Panc1 (cell line): ENCODE measurements at regions not wholly inside any gene's neighbourhood (a gene's known extent, or its start where the extent isn't known, plus 50 kb on each side); places are given as distances from the start of the nearest gene placed in this dataset.

ENCODE experiments used
- ATAC-seq: fragments of 200-7000 bp; cut with Tn5 transposase; 2 replicates; pipeline ENCODE4 v1.9.1; 2020; ENCODE audit warnings: mild to moderate bottlenecking, moderate library complexity
- BruUV-seq: library from RNA; stranded (reverse); fragments of 400-500 nt; replicated peaks from 2 replicates; lab custom pipeline; 2021; lab: Mats Ljungman, UMichigan
- CTCF ChIA-PET: fragments of 300-600 bp; sonication (Branson Sonifier 250); formaldehyde crosslinking; loops from one replicate; lab custom pipeline; 2022; ENCODE audit warnings: antibody characterized with exemption; lab: Charles Lee
- POLR2A ChIA-PET: fragments of 300-600 bp; sonication (Branson Sonifier 250); formaldehyde crosslinking; loops from one replicate; lab custom pipeline; 2022; ENCODE audit warnings: antibody characterized with exemption; lab: Charles Lee
- DNase-seq: peaks from one replicate; pipeline ENCODE4 v3.0.0-alpha.2; 2010; ENCODE audit warnings: low read depth, low spot score
- H3K27ac ChIP-seq: 2 replicates; pipeline ENCODE4 v1.5.1; 2011; ENCODE audit warnings: mild to moderate bottlenecking, low read length, inconsistent platforms
- H3K27me3 ChIP-seq: fragments of 200-500 bp; sonication (Bioruptor generic); 2 replicates; pipeline ENCODE4 v1.6.0; 2014; ENCODE audit warnings: low read length, inconsistent platforms; ENCODE audit not compliant: control insufficient read depth, insufficient read depth
- H3K36me3 ChIP-seq: fragments of 200-500 bp; sonication (Bioruptor generic); 2 replicates; pipeline ENCODE4 v1.5.1; 2014; ENCODE audit warnings: inconsistent platforms, mild to moderate bottlenecking, low read length, moderate library complexity; ENCODE audit not compliant: control insufficient read depth, insufficient read depth
- H3K4me1 ChIP-seq: 2 replicates; pipeline ENCODE4 v1.5.1; 2011; ENCODE audit warnings: inconsistent platforms, mild to moderate bottlenecking, low read length, moderate library complexity; ENCODE audit not compliant: control insufficient read depth, insufficient read depth
- H3K4me3 ChIP-seq, 2 experiments: 2 replicates each; pipeline ENCODE4 v1.5.1; 2011 to 2012; ENCODE audit warnings: low read depth in 2 of 2, low read length in 2 of 2, mild to moderate bottlenecking in 2 of 2, inconsistent platforms in 1 of 2, moderate library complexity in 1 of 2
- H3K9me3 ChIP-seq: fragments of 200-500 bp; sonication (Bioruptor generic); 2 replicates; pipeline ENCODE4 v1.5.1; 2014; ENCODE audit warnings: low read depth, mild to moderate bottlenecking, inconsistent platforms, low read length, moderate library complexity; ENCODE audit not compliant: control insufficient read depth, insufficient read depth
- POLR2AphosphoS5 ChIP-seq: IDR thresholded peaks from 2 replicates; pipeline ENCODE4 v1.6.1; 2012; ENCODE audit warnings: mild to moderate bottlenecking, low read depth, low read length, moderate library complexity
- SIN3A ChIP-seq: IDR thresholded peaks from 2 replicates; pipeline ENCODE4 v1.6.1; 2012; ENCODE audit warnings: low read depth, mild to moderate bottlenecking, low read length, moderate library complexity, borderline replicate concordance; ENCODE audit not compliant: insufficient read depth
- TCF7L2 ChIP-seq: IDR thresholded peaks from 2 replicates; pipeline ENCODE4 v1.6.1; 2011; ENCODE audit warnings: mild to moderate bottlenecking, low read depth, low read length, inconsistent platforms
- in situ Hi-C: cut with HindIII; loops from 2 replicates; pipeline ENCODE4 v1.10.0; 2016; ENCODE audit warnings: low sequenced_read_pairs, low pct_unique_long_range_greater_than_20kb
- intact Hi-C: fragments of 100-400 bp; cut with micrococcal nuclease; formaldehyde crosslinking; loops from one replicate; pipeline ENCODE4 v1.10.0; 2022; ENCODE audit not compliant: unreplicated experiment
- TF ChIP-seq, protein P1 (sequence below): fragments of 450-650 bp; IDR thresholded peaks from 2 replicates; pipeline ENCODE4 v1.5.1; 2017; ENCODE audit warnings: mild to moderate bottlenecking
- TF ChIP-seq, protein P2 (sequence below), 2 experiments: IDR thresholded peaks; 2 replicates each; pipeline ENCODE4 v1.6.1; 2011 to 2012; ENCODE audit warnings: low read depth in 2 of 2, control low read depth in 1 of 2, low read length in 1 of 2, mild to moderate bottlenecking in 1 of 2, moderate library complexity in 1 of 2; ENCODE audit not compliant: insufficient read depth in 1 of 2

DNA sequence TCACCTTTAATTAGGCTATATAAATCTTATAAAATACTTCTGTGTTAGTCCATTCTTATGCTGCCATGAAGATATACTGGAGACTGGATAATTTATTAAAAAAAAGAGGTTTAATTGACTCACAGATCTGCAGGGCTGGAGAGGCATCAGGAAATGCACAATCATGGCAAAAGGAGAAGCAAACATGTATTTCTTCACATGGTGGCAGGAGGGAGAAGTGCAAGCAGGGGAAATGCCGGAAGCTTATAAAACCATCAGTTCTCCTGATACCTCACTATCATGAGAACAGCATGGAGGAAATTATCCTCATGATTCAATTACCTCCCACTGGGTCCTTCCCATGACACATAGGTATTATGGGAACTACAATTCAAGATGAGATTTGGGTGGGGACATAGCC is 504.4 kb downstream of the RIT2 start:
- H3K9me3 ChIP-seq = no peaks in the 10 kb centered on the region
- DNase-seq (no peak), ATAC-seq (no peak)
- no peaks in the 10 kb centered on the region for H3K4me1 ChIP-seq
- H3K4me3 ChIP-seq = no peak overlapping the region
- in situ Hi-C loops = no loop called here
- intact Hi-C loops = no loop called here
- no TSS peak for BruUV-seq
- ChIA-PET CTCF (no interaction called here), POLR2A (no interaction called here)
- no peak overlapping the region for H3K27ac ChIP-seq
- TF ChIP-seq, protein P1, sequence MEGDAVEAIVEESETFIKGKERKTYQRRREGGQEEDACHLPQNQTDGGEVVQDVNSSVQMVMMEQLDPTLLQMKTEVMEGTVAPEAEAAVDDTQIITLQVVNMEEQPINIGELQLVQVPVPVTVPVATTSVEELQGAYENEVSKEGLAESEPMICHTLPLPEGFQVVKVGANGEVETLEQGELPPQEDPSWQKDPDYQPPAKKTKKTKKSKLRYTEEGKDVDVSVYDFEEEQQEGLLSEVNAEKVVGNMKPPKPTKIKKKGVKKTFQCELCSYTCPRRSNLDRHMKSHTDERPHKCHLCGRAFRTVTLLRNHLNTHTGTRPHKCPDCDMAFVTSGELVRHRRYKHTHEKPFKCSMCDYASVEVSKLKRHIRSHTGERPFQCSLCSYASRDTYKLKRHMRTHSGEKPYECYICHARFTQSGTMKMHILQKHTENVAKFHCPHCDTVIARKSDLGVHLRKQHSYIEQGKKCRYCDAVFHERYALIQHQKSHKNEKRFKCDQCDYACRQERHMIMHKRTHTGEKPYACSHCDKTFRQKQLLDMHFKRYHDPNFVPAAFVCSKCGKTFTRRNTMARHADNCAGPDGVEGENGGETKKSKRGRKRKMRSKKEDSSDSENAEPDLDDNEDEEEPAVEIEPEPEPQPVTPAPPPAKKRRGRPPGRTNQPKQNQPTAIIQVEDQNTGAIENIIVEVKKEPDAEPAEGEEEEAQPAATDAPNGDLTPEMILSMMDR = no peak
- no peak for TF ChIP-seq SIN3A
- no peak for TF ChIP-seq TCF7L2
- TF ChIP-seq, protein P2, sequence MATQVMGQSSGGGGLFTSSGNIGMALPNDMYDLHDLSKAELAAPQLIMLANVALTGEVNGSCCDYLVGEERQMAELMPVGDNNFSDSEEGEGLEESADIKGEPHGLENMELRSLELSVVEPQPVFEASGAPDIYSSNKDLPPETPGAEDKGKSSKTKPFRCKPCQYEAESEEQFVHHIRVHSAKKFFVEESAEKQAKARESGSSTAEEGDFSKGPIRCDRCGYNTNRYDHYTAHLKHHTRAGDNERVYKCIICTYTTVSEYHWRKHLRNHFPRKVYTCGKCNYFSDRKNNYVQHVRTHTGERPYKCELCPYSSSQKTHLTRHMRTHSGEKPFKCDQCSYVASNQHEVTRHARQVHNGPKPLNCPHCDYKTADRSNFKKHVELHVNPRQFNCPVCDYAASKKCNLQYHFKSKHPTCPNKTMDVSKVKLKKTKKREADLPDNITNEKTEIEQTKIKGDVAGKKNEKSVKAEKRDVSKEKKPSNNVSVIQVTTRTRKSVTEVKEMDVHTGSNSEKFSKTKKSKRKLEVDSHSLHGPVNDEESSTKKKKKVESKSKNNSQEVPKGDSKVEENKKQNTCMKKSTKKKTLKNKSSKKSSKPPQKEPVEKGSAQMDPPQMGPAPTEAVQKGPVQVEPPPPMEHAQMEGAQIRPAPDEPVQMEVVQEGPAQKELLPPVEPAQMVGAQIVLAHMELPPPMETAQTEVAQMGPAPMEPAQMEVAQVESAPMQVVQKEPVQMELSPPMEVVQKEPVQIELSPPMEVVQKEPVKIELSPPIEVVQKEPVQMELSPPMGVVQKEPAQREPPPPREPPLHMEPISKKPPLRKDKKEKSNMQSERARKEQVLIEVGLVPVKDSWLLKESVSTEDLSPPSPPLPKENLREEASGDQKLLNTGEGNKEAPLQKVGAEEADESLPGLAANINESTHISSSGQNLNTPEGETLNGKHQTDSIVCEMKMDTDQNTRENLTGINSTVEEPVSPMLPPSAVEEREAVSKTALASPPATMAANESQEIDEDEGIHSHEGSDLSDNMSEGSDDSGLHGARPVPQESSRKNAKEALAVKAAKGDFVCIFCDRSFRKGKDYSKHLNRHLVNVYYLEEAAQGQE (IDR thresholded peaks at IDR 0.05; ENCODE audit: insufficient read depth in 1 of 2, low read depth in 2 of 2, low read length in 1 of 2) = no peak
- no peak for TF ChIP-seq POLR2AphosphoS5
- no peaks in the 10 kb centered on the region for H3K27me3 ChIP-seq
- H3K36me3 ChIP-seq = no peaks in the 10 kb centered on the region

DNA sequence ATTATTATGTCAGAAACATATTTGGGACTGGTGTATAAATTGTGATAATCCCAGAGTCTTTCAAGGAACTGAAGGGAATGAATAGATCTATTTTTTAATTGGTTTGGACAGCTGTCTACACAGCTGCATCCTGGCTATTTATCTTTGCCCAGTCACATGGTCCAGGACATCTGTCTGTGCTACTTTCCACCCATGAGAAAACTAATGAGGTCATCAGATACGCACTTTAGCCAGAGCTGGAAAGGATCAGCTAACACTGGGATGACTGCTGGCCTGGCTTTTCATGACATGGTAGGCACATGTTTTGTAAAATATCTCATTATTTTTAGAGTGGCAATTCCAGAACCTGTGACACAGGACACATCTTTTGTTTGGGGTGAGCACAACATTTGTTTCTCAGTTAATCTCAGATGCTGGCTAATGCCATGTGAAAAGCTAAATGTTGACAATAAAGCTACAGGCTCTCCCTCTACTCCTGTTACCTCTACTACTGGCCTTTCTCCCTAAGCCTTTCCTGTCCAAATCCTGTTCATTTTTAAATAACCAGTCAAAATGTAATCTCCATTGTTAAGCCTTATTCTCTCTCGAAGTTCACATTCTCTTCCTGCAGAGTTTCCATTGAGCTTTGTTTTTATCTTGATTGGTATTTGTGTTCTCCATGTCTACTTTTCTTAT is 500.7 kb downstream of the RIT2 start:
- Histone ChIP-seq H3K4me1 (no peaks in the 10 kb centered on the region), H3K4me3 (no peak overlapping the region), H3K36me3 (no peaks in the 10 kb centered on the region), H3K27ac (no peak overlapping the region), H3K27me3 (no peaks in the 10 kb centered on the region), H3K9me3 (no peaks in the 10 kb centered on the region)
- TF ChIP-seq, protein P1 = no peak
- TF ChIP-seq POLR2AphosphoS5 (no peak), SIN3A (no peak), TCF7L2 (no peak)
- TF ChIP-seq, protein P2 (IDR thresholded peaks at IDR 0.05; ENCODE audit: insufficient read depth in 1 of 2, low read depth in 2 of 2, low read length in 1 of 2) = no peak
- ChIA-PET POLR2A (no interaction called here), CTCF (no interaction called here)
- DNase-seq = no peak
- no peak for ATAC-seq
- intact Hi-C loops = no loop called here
- in situ Hi-C loops = no loop called here
- no TSS peak for BruUV-seq
